Colonic mucosa (tissue), 4 donors: ENCODE measurements at regions not wholly inside any gene's neighbourhood (a gene's known extent, or its start where the extent isn't known, plus 50 kb on each side); places are given as distances from the start of the nearest gene placed in this dataset.

Source experiments
- DNase-seq: peaks from one replicate; pipeline ENCODE4 v3.0.0-alpha.2; 2020
- H3K27ac ChIP-seq: fragments of 200-600 bp; one replicate; pipeline ENCODE4 v1.8.0; 2021
- H3K27me3 ChIP-seq: fragments of 200-600 bp; one replicate; pipeline ENCODE4 v1.8.0; 2021
- H3K36me3 ChIP-seq: fragments of 200-600 bp; one replicate; pipeline ENCODE4 v1.8.0; 2021
- H3K4me1 ChIP-seq: fragments of 200-600 bp; one replicate; pipeline ENCODE4 v1.8.0; 2021; ENCODE audit warnings: mild to moderate bottlenecking
- H3K4me3 ChIP-seq: fragments of 200-600 bp; one replicate; pipeline ENCODE4 v1.8.0; 2021
- H3K9ac ChIP-seq, 2 donors: one replicate each; pipeline ENCODE4 v1.7.0; 2013; ENCODE audit warnings: control low read depth in 2 of 2, low read depth in 2 of 2, low read length in 2 of 2
- H3K9me3 ChIP-seq: fragments of 200-600 bp; one replicate; pipeline ENCODE4 v1.8.0; 2021
- CTCF ChIP-seq: fragments of 200-600 bp; IDR thresholded peaks from one replicate; pipeline ENCODE4 v1.8.0; 2022; ENCODE audit warnings: antibody characterized with exemption, mild to moderate bottlenecking
- intact Hi-C: fragments of 100-400 bp; cut with DNase I; formaldehyde crosslinking; loops from one replicate; pipeline ENCODE4 v1.14.1; 2022
- donor health status: healthy.
- donor health status: DM: no; HTN: no; CAD: no.
- donor health status: DM: no; HTN: no; CAD: no.

GRCh38 chr5:106474066-106474465 is 1196.7 kb downstream of the EFNA5 start:
- Histone ChIP-seq H3K36me3 (no peaks in the 10 kb centered on the region), H3K9me3 (no peaks in the 10 kb centered on the region), H3K27ac (no peak overlapping the region), H3K4me3 (no peak overlapping the region), H3K27me3 (no peaks in the 10 kb centered on the region), H3K4me1 (no peaks in the 10 kb centered on the region), H3K9ac (no peak overlapping the region)
- no peak for DNase-seq
- intact Hi-C loops = no loop called here
- TF ChIP-seq CTCF = no peak

GRCh38 chr5:106459541-106459940 is 1211.2 kb downstream of the EFNA5 start:
- Histone ChIP-seq H3K4me3 (no peak overlapping the region), H3K36me3 (no peaks in the 10 kb centered on the region), H3K4me1 (no peaks in the 10 kb centered on the region), H3K9me3 (no peaks in the 10 kb centered on the region), H3K27ac (no peak overlapping the region), H3K27me3 (no peaks in the 10 kb centered on the region), H3K9ac (no peak overlapping the region)
- TF ChIP-seq CTCF = no peak
- DNase-seq = no peak
- intact Hi-C loops = no loop called here

GRCh38 chr5:106454651-106455415 is 1215.9 kb downstream of the EFNA5 start:
- no peaks in the 10 kb centered on the region for H3K4me1 ChIP-seq
- no peaks in the 10 kb centered on the region for H3K36me3 ChIP-seq
- no peak overlapping the region for H3K9ac ChIP-seq
- intact Hi-C loops = no loop called here
- DNase-seq = no peak
- no peaks in the 10 kb centered on the region for H3K27me3 ChIP-seq
- H3K9me3 ChIP-seq = no peaks in the 10 kb centered on the region
- TF ChIP-seq CTCF = no peak
- no peak overlapping the region for H3K4me3 ChIP-seq
- H3K27ac ChIP-seq = no peak overlapping the region

GRCh38 chr5:106454050-106454449 is 1216.7 kb downstream of the EFNA5 start:
- H3K4me3 ChIP-seq = no peak overlapping the region
- H3K36me3 ChIP-seq = no peaks in the 10 kb centered on the region
- no peak for TF ChIP-seq CTCF
- no peak overlapping the region for H3K27ac ChIP-seq
- intact Hi-C loops = no loop called here
- no peaks in the 10 kb centered on the region for H3K9me3 ChIP-seq
- H3K27me3 ChIP-seq = no peaks in the 10 kb centered on the region
- H3K4me1 ChIP-seq = no peaks in the 10 kb centered on the region
- H3K9ac ChIP-seq = no peak overlapping the region
- DNase-seq = no peak

- Histone ChIP-seq H3K9ac (no peak overlapping the region), H3K36me3 (no peaks in the 10 kb centered on the region), H3K4me1 (no peaks in the 10 kb centered on the region), H3K27ac (no peak overlapping the region), H3K4me3 (no peak overlapping the region), H3K27me3 (no peaks in the 10 kb centered on the region), H3K9me3 (no peaks in the 10 kb centered on the region)
- intact Hi-C loops = no loop called here
- DNase-seq = no peak
- no peak for TF ChIP-seq CTCF
These were observed 1218.7 kb downstream of the EFNA5 start for GRCh38 chr5:106451998-106452397.
